Keratinocyte (primary cell): ENCODE measurements at regions not wholly inside any gene's neighbourhood (a gene's known extent, or its start where the extent isn't known, plus 50 kb on each side); places are given as distances from the start of the nearest gene placed in this dataset.

Experiments used
- DNase-seq: peaks from one replicate; pipeline ENCODE4 v3.0.0-alpha.2; 2011; ENCODE audit warnings: low read depth, missing footprints, low spot score
- FAIRE-seq: peaks from 2 replicates; lab custom pipeline; 2011; peaks lifted over from hg19 to GRCh38; lab: Jason Lieb, UNC
- H2AFZ ChIP-seq: 2 replicates; pipeline ENCODE4 v1.6.0; 2012; ENCODE audit warnings: low read length, control low read depth, inconsistent platforms; ENCODE audit not compliant: control insufficient read depth
- H3K27ac ChIP-seq: 2 replicates; pipeline ENCODE4 v1.5.1; 2011; ENCODE audit warnings: low read length; ENCODE audit not compliant: control insufficient read depth, insufficient read depth
- H3K27me3 ChIP-seq: 3 replicates; pipeline ENCODE4 v1.6.0; 2011; ENCODE audit warnings: low read length; ENCODE audit not compliant: control insufficient read depth, insufficient read depth; ENCODE audit errors: extremely low read depth
- H3K36me3 ChIP-seq, 2 experiments: 2 replicates in 1 of 2; 3 replicates in 1 of 2; pipeline ENCODE4 v1.5.1; 2011; ENCODE audit warnings: low read length in 2 of 2, mild to moderate bottlenecking in 1 of 2; ENCODE audit not compliant: control insufficient read depth in 2 of 2, insufficient read depth in 2 of 2; ENCODE audit errors: extremely low read depth in 1 of 2
- H3K4me1 ChIP-seq: 3 replicates; pipeline ENCODE4 v1.5.1; 2011; ENCODE audit warnings: low read length; ENCODE audit not compliant: control insufficient read depth, insufficient read depth; ENCODE audit errors: extremely low read depth
- H3K4me2 ChIP-seq: 3 replicates; pipeline ENCODE4 v1.6.0; 2011; ENCODE audit warnings: low read depth, low read length; ENCODE audit not compliant: control insufficient read depth, insufficient read depth; ENCODE audit errors: extremely low read depth
- H3K4me3 ChIP-seq, 3 experiments: fragments of 200-600 bp in 1 of 3; sonication (generic) in 1 of 3; 2 replicates in 2 of 3; 3 replicates in 1 of 3; pipeline ENCODE4 v1.5.1; 2011 to 2016; ENCODE audit warnings: low read length in 3 of 3, mild to moderate bottlenecking in 3 of 3, control low read depth in 2 of 3, inconsistent platforms in 1 of 3, low read depth in 1 of 3, mixed read lengths in 1 of 3, mixed run types in 1 of 3, moderate library complexity in 1 of 3; ENCODE audit not compliant: control insufficient read depth in 2 of 3, insufficient read depth in 2 of 3; ENCODE audit errors: extremely low read depth in 1 of 3
- H3K79me2 ChIP-seq: 2 replicates; pipeline ENCODE4 v1.6.0; 2012; ENCODE audit warnings: low read length; ENCODE audit not compliant: control insufficient read depth, insufficient read depth
- H3K9ac ChIP-seq: 3 replicates; pipeline ENCODE4 v1.6.0; 2011; ENCODE audit warnings: low read length; ENCODE audit not compliant: control insufficient read depth, insufficient read depth; ENCODE audit errors: extremely low read depth
- H3K9me1 ChIP-seq: 3 replicates; pipeline ENCODE4 v1.6.0; 2011; ENCODE audit warnings: low read length; ENCODE audit not compliant: control insufficient read depth, insufficient read depth; ENCODE audit errors: extremely low read depth
- H3K9me3 ChIP-seq: 2 replicates; pipeline ENCODE4 v1.5.1; 2012; ENCODE audit warnings: low read depth, low read length; ENCODE audit not compliant: control insufficient read depth
- H4K20me1 ChIP-seq: 3 replicates; pipeline ENCODE4 v1.6.0; 2011; ENCODE audit warnings: low read length; ENCODE audit not compliant: control insufficient read depth, insufficient read depth; ENCODE audit errors: extremely low read depth
- EZH2 ChIP-seq: IDR thresholded peaks from one replicate; pipeline ENCODE4 v1.6.1; 2012; ENCODE audit warnings: inconsistent platforms, mild to moderate bottlenecking, low read length, moderate library complexity
- dilution Hi-C: fragments of 300-500 bp; cut with MboI; formaldehyde crosslinking; loops from one replicate; pipeline ENCODE4 v1.7.0; 2020; ENCODE audit warnings: low sequenced_read_pairs; ENCODE audit not compliant: extremely low pct_ligation_motif_present
- TF ChIP-seq, protein P1 (sequence below), 3 experiments: IDR thresholded peaks in 1 of 3; conservative IDR thresholded peaks in 1 of 3; optimal IDR thresholded peaks in 1 of 3; 2 replicates in 2 of 3; 3 replicates in 1 of 3; pipeline versions ENCODE3 to v1.5.1; 2011; ENCODE audit warnings: low read length in 3 of 3, mild to moderate bottlenecking in 3 of 3, moderate library complexity in 2 of 3, control low read depth in 1 of 3, inconsistent platforms in 1 of 3; ENCODE audit not compliant: insufficient read depth in 2 of 3; ENCODE audit errors: extremely low read depth in 1 of 3

DNA sequence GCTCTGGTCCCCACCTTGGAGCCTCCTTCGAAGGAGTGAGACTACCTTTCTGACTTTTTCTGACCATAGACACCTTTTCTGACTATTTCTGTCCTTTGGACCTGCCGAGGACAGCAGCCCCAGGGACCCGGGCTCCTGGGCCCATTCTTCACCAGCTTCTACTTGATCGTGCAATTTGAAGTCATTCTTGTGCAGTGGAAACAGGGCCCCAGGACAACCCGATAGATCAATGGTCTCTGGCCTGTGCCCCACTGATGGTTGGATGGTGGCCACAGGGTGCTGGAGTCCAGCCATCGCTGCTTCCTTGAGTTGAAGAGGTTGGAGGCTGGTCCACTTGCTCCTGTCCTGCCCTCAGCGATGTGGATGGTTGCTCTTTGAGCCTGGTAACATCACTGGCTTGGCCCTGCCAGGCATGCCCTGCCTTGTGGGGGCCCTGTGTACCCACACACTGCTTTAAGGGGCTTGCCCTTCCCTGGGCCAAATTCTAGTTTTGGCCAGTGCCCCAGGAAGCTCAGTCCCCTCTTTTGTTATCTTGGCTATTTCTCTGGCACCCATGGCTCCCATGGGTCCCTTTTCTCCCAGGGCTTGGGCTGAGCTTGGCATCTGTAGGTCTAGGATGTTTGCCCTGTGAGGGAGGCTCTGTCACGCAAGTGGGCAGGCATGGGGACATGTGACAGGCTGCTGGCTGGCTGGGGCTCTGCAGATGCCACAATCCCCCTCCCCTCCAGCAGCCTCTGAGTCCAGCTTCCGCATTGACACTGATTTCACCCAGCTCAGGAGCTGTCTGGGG, 375.6 kb upstream of the NUPR2 start:
- no peaks in the 10 kb centered on the region for H3K4me1 ChIP-seq
- no peak overlapping the region for H3K4me3 ChIP-seq
- H3K4me2 ChIP-seq: no peak overlapping the region
- H2AFZ ChIP-seq: no peak overlapping the region
- no peak for DNase-seq
- H3K9me3 ChIP-seq: peaks cover 17% of the 10 kb centered on the region
- TF ChIP-seq EZH2: no peak
- TF ChIP-seq, protein P1, sequence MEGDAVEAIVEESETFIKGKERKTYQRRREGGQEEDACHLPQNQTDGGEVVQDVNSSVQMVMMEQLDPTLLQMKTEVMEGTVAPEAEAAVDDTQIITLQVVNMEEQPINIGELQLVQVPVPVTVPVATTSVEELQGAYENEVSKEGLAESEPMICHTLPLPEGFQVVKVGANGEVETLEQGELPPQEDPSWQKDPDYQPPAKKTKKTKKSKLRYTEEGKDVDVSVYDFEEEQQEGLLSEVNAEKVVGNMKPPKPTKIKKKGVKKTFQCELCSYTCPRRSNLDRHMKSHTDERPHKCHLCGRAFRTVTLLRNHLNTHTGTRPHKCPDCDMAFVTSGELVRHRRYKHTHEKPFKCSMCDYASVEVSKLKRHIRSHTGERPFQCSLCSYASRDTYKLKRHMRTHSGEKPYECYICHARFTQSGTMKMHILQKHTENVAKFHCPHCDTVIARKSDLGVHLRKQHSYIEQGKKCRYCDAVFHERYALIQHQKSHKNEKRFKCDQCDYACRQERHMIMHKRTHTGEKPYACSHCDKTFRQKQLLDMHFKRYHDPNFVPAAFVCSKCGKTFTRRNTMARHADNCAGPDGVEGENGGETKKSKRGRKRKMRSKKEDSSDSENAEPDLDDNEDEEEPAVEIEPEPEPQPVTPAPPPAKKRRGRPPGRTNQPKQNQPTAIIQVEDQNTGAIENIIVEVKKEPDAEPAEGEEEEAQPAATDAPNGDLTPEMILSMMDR (optimal IDR thresholded peaks at IDR 0.05 in 1 of 3, IDR thresholded peaks at IDR 0.05 in 1 of 3, conservative IDR thresholded peaks at IDR 0.05 in 1 of 3; ENCODE audit: extremely low read depth in 1 of 3, insufficient read depth in 2 of 3, low read length in 3 of 3): no peak
- no peak overlapping the region for H3K9ac ChIP-seq
- H3K27ac ChIP-seq: no peak overlapping the region
- H3K36me3 ChIP-seq: no peaks in the 10 kb centered on the region
- H3K79me2 ChIP-seq: no peaks in the 10 kb centered on the region
- no peaks in the 10 kb centered on the region for H3K9me1 ChIP-seq
- dilution Hi-C loops: no loop called here
- H3K27me3 ChIP-seq: no peaks in the 10 kb centered on the region
- H4K20me1 ChIP-seq: no peaks in the 10 kb centered on the region
- no peak for FAIRE-seq

DNA sequence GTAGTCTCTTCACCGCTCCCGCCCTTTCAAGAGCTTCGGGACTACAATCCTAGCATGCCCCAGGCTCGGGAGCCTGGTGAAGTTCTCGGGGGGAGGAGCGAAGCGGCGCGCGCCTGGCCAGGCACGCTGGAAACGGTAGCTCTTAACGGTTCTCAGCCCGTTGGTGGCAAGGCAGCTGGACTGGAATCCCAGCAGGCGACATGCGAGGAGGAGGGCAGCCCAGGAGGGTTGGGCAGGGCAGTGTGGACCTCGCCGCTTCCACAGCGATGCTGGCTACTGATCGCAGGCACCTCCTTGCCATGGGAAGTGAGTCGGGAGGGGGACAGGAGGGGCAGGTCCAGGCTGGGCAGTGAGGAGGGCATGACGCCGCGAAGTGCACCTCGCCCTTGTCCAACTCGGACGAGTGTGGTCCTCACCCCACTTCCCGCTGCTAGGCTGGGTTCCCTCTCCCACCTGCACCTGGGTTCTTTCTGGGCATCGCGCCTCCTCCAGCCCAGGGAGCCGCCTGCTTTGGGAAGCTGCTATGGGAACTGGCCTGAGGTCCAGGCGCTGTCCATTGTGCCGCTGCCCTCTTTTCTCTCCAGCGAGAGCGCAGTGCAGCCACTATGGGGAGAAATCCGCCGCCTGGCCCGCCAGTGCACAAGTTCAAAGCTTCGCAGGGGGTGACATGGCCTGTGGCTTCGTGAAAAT, 367.8 kb upstream of the NUPR2 start:
- no peak for TF ChIP-seq EZH2
- TF ChIP-seq, protein P1 (optimal IDR thresholded peaks at IDR 0.05 in 1 of 3, IDR thresholded peaks at IDR 0.05 in 1 of 3, conservative IDR thresholded peaks at IDR 0.05 in 1 of 3; ENCODE audit: extremely low read depth in 1 of 3, insufficient read depth in 2 of 3, low read length in 3 of 3): no peak
- peaks cover 14% of the 10 kb centered on the region for H3K9me3 ChIP-seq
- H3K4me3 ChIP-seq: no peak overlapping the region
- H3K27ac ChIP-seq: no peak overlapping the region
- H4K20me1 ChIP-seq: no peaks in the 10 kb centered on the region
- H3K36me3 ChIP-seq: no peaks in the 10 kb centered on the region
- no peaks in the 10 kb centered on the region for H3K79me2 ChIP-seq
- no peak overlapping the region for H3K9ac ChIP-seq
- no peaks in the 10 kb centered on the region for H3K9me1 ChIP-seq
- dilution Hi-C loops: no loop called here
- no peak overlapping the region for H2AFZ ChIP-seq
- no peak for FAIRE-seq
- H3K4me2 ChIP-seq: no peak overlapping the region
- no peaks in the 10 kb centered on the region for H3K4me1 ChIP-seq
- DNase-seq: no peak
- no peaks in the 10 kb centered on the region for H3K27me3 ChIP-seq
